HEK293 (cell line): ENCODE measurements at regions not wholly inside any gene's neighbourhood (a gene's known extent, or its start where the extent isn't known, plus 50 kb on each side); places are given as distances from the start of the nearest gene placed in this dataset.

Experiments
- CTCF ChIA-PET: fragments of 350-600 bp; formaldehyde crosslinking; extraction: SDS; loops from one replicate; lab custom pipeline; 2021; ENCODE audit warnings: antibody characterized with exemption; lab: Yijun Ruan, JAX
- POLR2A ChIA-PET: fragments of 300-600 bp; formaldehyde crosslinking; extraction: SDS; loops from one replicate; lab custom pipeline; 2020; ENCODE audit warnings: antibody characterized with exemption, inconsistent platforms; lab: Yijun Ruan, JAX
- H3K27ac ChIP-seq: fragments of 200-500 bp; sonication (Bioruptor generic); 2 replicates; pipeline ENCODE4 v1.5.1; 2014; ENCODE audit warnings: low read depth, low read length, control low read depth, inconsistent platforms; ENCODE audit errors: extremely low read depth
- H3K36me3 ChIP-seq, 2 experiments: fragments of 200-500 bp in 1 of 2; sonication (Bioruptor generic) in 1 of 2; 1 replicate in 1 of 2; 2 replicates in 1 of 2; pipeline ENCODE4 v1.5.1; 2014 to 2017; ENCODE audit warnings: inconsistent platforms in 2 of 2, low read length in 2 of 2; ENCODE audit not compliant: control insufficient read depth in 2 of 2, insufficient read depth in 1 of 2
- H3K4me1 ChIP-seq: fragments of 200-500 bp; sonication (Bioruptor generic); 2 replicates; pipeline ENCODE4 v1.5.1; 2014; ENCODE audit warnings: mild to moderate bottlenecking, low read length, inconsistent platforms; ENCODE audit not compliant: control insufficient read depth, insufficient read depth
- H3K4me3 ChIP-seq: 2 replicates; pipeline ENCODE4 v1.5.1; 2011; ENCODE audit warnings: low read depth, mild to moderate bottlenecking, control low read depth, low read length, moderate library complexity
- H3K9me3 ChIP-seq: fragments of 200-500 bp; sonication (Bioruptor generic); 2 replicates; pipeline ENCODE4 v1.5.1; 2014; ENCODE audit warnings: low read depth, low read length, inconsistent platforms; ENCODE audit not compliant: control insufficient read depth, insufficient read depth
- GLIS1 ChIP-seq: fragments of 450-650 bp; formaldehyde crosslinking; IDR thresholded peaks from 2 replicates; pipeline ENCODE4 v1.5.1; 2016; ENCODE audit warnings: missing biosample characterization, missing genetic modification characterization
- KLF7 ChIP-seq: fragments of 450-650 bp; formaldehyde crosslinking; IDR thresholded peaks from 2 replicates; pipeline ENCODE4 v1.5.1; 2016; ENCODE audit warnings: missing biosample characterization, missing genetic modification characterization, borderline replicate concordance
- ZFHX2 ChIP-seq: fragments of 450-650 bp; formaldehyde crosslinking; conservative IDR thresholded peaks from 2 replicates; pipeline ENCODE4 v1.5.1; 2016; ENCODE audit warnings: missing biosample characterization, missing genetic modification characterization
- ZFP37 ChIP-seq: fragments of 450-650 bp; formaldehyde crosslinking; IDR thresholded peaks from 2 replicates; pipeline ENCODE4 v1.5.1; 2016; ENCODE audit warnings: missing biosample characterization, missing genetic modification characterization
- ZNF112 ChIP-seq: fragments of 450-650 bp; formaldehyde crosslinking; IDR thresholded peaks from 2 replicates; pipeline ENCODE4 v1.5.0; 2017; ENCODE audit warnings: missing biosample characterization, missing genetic modification characterization
- ZNF146 ChIP-seq: fragments of 450-650 bp; formaldehyde crosslinking; IDR thresholded peaks from 2 replicates; pipeline ENCODE4 v1.5.1; 2016; ENCODE audit warnings: missing biosample characterization, missing genetic modification characterization
- ZNF214 ChIP-seq: fragments of 450-650 bp; formaldehyde crosslinking; IDR thresholded peaks from 2 replicates; pipeline ENCODE4 v1.5.1; 2017; ENCODE audit warnings: missing biosample characterization, mild to moderate bottlenecking, missing genetic modification characterization, borderline replicate concordance
- ZNF221 ChIP-seq: fragments of 450-650 bp; formaldehyde crosslinking; IDR thresholded peaks from 2 replicates; pipeline ENCODE4 v1.5.1; 2017; ENCODE audit warnings: missing biosample characterization, missing genetic modification characterization, borderline replicate concordance
- ZNF292 ChIP-seq: fragments of 450-650 bp; formaldehyde crosslinking; IDR thresholded peaks from 2 replicates; pipeline ENCODE4 v1.5.1; 2016; ENCODE audit warnings: low read depth, missing biosample characterization, missing genetic modification characterization, borderline replicate concordance
- ZNF362 ChIP-seq: fragments of 450-650 bp; formaldehyde crosslinking; IDR thresholded peaks from 2 replicates; pipeline ENCODE4 v1.5.1; 2016; ENCODE audit warnings: missing biosample characterization, missing genetic modification characterization
- ZNF391 ChIP-seq: fragments of 450-650 bp; formaldehyde crosslinking; IDR thresholded peaks from 2 replicates; pipeline ENCODE4 v1.5.1; 2016; ENCODE audit warnings: low read depth, missing biosample characterization, missing genetic modification characterization, borderline replicate concordance
- ZNF404 ChIP-seq: fragments of 450-650 bp; formaldehyde crosslinking; IDR thresholded peaks from 2 replicates; pipeline ENCODE4 v1.5.1; 2017; ENCODE audit warnings: missing biosample characterization, missing genetic modification characterization
- ZNF510 ChIP-seq: fragments of 450-650 bp; formaldehyde crosslinking; IDR thresholded peaks from 2 replicates; pipeline ENCODE4 v1.5.1; 2018; ENCODE audit warnings: mild to moderate bottlenecking, missing genetic modification characterization, missing biosample characterization; ENCODE audit not compliant: insufficient replicate concordance
- ZNF521 ChIP-seq: fragments of 450-650 bp; formaldehyde crosslinking; IDR thresholded peaks from 2 replicates; pipeline ENCODE4 v1.5.1; 2017; ENCODE audit warnings: missing biosample characterization, mild to moderate bottlenecking, missing genetic modification characterization
- ZNF555 ChIP-seq: fragments of 450-650 bp; formaldehyde crosslinking; conservative IDR thresholded peaks from 2 replicates; pipeline ENCODE4 v1.5.1; 2017; ENCODE audit warnings: missing biosample characterization, mild to moderate bottlenecking, missing genetic modification characterization, inconsistent platforms
- ZNF561 ChIP-seq: fragments of 450-650 bp; IDR thresholded peaks from 2 replicates; pipeline ENCODE4 v1.5.1; 2018; ENCODE audit warnings: missing biosample characterization, missing genetic modification characterization, borderline replicate concordance
- ZNF600 ChIP-seq: fragments of 450-650 bp; formaldehyde crosslinking; IDR thresholded peaks from 2 replicates; pipeline ENCODE4 v1.5.1; 2016; ENCODE audit warnings: missing biosample characterization, missing genetic modification characterization
- ZNF621 ChIP-seq: fragments of 450-650 bp; formaldehyde crosslinking; IDR thresholded peaks from 2 replicates; pipeline ENCODE4 v1.5.1; 2017; ENCODE audit warnings: missing biosample characterization, missing genetic modification characterization
- ZNF692 ChIP-seq: fragments of 450-650 bp; formaldehyde crosslinking; IDR thresholded peaks from 2 replicates; pipeline ENCODE4 v1.5.1; 2016; ENCODE audit warnings: missing biosample characterization, missing genetic modification characterization
- ZNF785 ChIP-seq: fragments of 450-650 bp; formaldehyde crosslinking; IDR thresholded peaks from 2 replicates; pipeline ENCODE4 v1.5.1; 2016; ENCODE audit warnings: missing biosample characterization, missing genetic modification characterization
- ZNF837 ChIP-seq: fragments of 450-650 bp; formaldehyde crosslinking; IDR thresholded peaks from 2 replicates; pipeline ENCODE4 v1.5.1; 2016; ENCODE audit warnings: missing biosample characterization, missing genetic modification characterization
- ZXDB ChIP-seq: fragments of 450-650 bp; formaldehyde crosslinking; IDR thresholded peaks from 2 replicates; pipeline ENCODE4 v1.5.1; 2016; ENCODE audit warnings: missing biosample characterization, missing genetic modification characterization

GRCh38 chr7:3206771-3207191, 94.3 kb upstream of the SDK1 start:
- CTCF ChIA-PET, result no interaction called here
- Histone ChIP-seq H3K9me3 (no peaks in the 10 kb centered on the region), H3K27ac (no peak overlapping the region), H3K4me3 (no peak overlapping the region), H3K4me1 (no peaks in the 10 kb centered on the region), H3K36me3 (no peaks in the 10 kb centered on the region)
- TF ChIP-seq ZNF521, result no peak
- TF ChIP-seq ZNF404 (tag by site-specific recombination), result no peak
- TF ChIP-seq ZFHX2, result no peak
- TF ChIP-seq ZXDB (tag by site-specific recombination), result no peak
- no peak for TF ChIP-seq GLIS1
- no peak for TF ChIP-seq ZNF221 (tag by site-specific recombination)
- TF ChIP-seq ZNF112 (tag by site-specific recombination), result no peak
- no peak for TF ChIP-seq ZNF362 (tag by site-specific recombination)
- TF ChIP-seq ZNF391, result no peak
- no peak for TF ChIP-seq ZNF555 (tag by site-specific recombination)
- TF ChIP-seq ZNF561 (tag by site-specific recombination), result no peak
- no peak for TF ChIP-seq ZNF692 (tag by site-specific recombination)
- TF ChIP-seq ZNF600, result no peak
- no peak for TF ChIP-seq ZFP37 (tag by site-specific recombination)
- TF ChIP-seq, all 188 proteins: peak for 0
- POLR2A ChIA-PET, result no interaction called here

- no peaks in the 10 kb centered on the region for H3K36me3 ChIP-seq
- H3K27ac ChIP-seq, result no peak overlapping the region
- POLR2A ChIA-PET, result no interaction called here
- H3K4me1 ChIP-seq, result no peaks in the 10 kb centered on the region
- H3K4me3 ChIP-seq, result no peak overlapping the region
- TF ChIP-seq ZNF837 (tag by site-specific recombination) (no peak), ZNF214 (tag by site-specific recombination) (peak; percentile 58; the same call in 1 of the 2 replicates), ZNF292 (tag by site-specific recombination) (no peak)
- CTCF ChIA-PET, result no interaction called here
- H3K9me3 ChIP-seq, result no peaks in the 10 kb centered on the region
These were observed 93.6 kb upstream of the SDK1 start for GRCh38 chr7:3207387-3207902.

- Histone ChIP-seq H3K36me3 (no peaks in the 10 kb centered on the region), H3K4me1 (no peaks in the 10 kb centered on the region), H3K9me3 (no peaks in the 10 kb centered on the region), H3K4me3 (no peak overlapping the region), H3K27ac (no peak overlapping the region)
- ChIA-PET POLR2A (no interaction called here), CTCF (no interaction called here)
- no peak for TF ChIP-seq ZNF510 (tag by site-specific recombination)
- no peak for TF ChIP-seq KLF7 (tag by site-specific recombination)
- no peak for TF ChIP-seq ZNF785
- no peak for TF ChIP-seq ZNF146 (tag by site-specific recombination)
- TF ChIP-seq ZNF621 (tag by site-specific recombination), result no peak
These were observed 90.5 kb upstream of the SDK1 start for GRCh38 chr7:3210531-3210930.
